ENCODE measurements at regions not wholly inside any gene's neighbourhood (a gene's known extent, or its start where the extent isn't known, plus 50 kb on each side); places are given as distances from the start of the nearest gene placed in this dataset.
A peak's percentile ranks its signal among the peaks of the same experiment; 100 is the strongest.

GRCh38 chr10:131746785-131747184, 154.0 kb upstream of the PPP2R2D start:
- H3K4me3 Mint-ChIP-seq: no peak overlapping the region
- H3K36me3 Mint-ChIP-seq: no peaks in the 10 kb centered on the region
- peaks cover 31 to 54% of the 10 kb centered on the region in 2 donors for H3K4me1 Mint-ChIP-seq
- DNase-seq: no peak
- no peak for ATAC-seq (replicated peaks)
- peaks cover 45 to 48% of the 10 kb centered on the region in 2 donors for H3K27me3 Mint-ChIP-seq
- H3K9me3 Mint-ChIP-seq: no peaks in the 10 kb centered on the region
- no peak overlapping the region for H3K27ac Mint-ChIP-seq

DNA sequence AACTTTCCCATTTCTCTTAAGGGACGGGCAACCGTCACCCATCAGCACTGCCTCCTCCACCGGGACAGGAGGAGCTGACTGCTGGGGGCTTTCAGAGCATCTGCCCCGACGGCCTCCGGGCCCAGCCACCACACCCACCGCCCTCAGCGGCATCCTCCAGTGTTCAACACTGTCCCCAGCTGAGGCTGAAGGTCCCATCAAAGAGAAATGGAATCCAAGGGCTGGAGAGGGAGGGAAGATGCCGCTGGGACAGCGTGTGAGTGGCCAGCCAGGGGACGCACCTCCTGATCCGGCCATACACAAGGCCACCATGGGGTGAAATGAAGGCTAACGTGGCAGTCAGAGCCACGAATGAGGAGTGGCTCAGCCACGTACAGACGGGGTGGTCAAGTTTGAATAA, 153.6 kb upstream of the PPP2R2D start:
- no peak overlapping the region for H3K4me3 Mint-ChIP-seq
- H3K36me3 Mint-ChIP-seq: no peaks in the 10 kb centered on the region
- H3K27me3 Mint-ChIP-seq: peaks cover 45 to 48% of the 10 kb centered on the region in 2 donors
- H3K4me1 Mint-ChIP-seq: peaks cover 29 to 49% of the 10 kb centered on the region in 2 donors
- ATAC-seq (replicated peaks) (no peak), DNase-seq (no peak)
- H3K27ac Mint-ChIP-seq: no peak overlapping the region
- H3K9me3 Mint-ChIP-seq: no peaks in the 10 kb centered on the region

GRCh38 chr10:131747791-131748190, 153.0 kb upstream of the PPP2R2D start:
- H3K27me3 Mint-ChIP-seq: peaks cover 45 to 48% of the 10 kb centered on the region in 2 donors
- H3K4me1 Mint-ChIP-seq: peaks cover 27 to 44% of the 10 kb centered on the region in 2 donors
- ATAC-seq (replicated peaks) (no peak), DNase-seq (no peak)
- no peaks in the 10 kb centered on the region for H3K9me3 Mint-ChIP-seq
- no peaks in the 10 kb centered on the region for H3K36me3 Mint-ChIP-seq
- no peak overlapping the region for H3K4me3 Mint-ChIP-seq
- no peak overlapping the region for H3K27ac Mint-ChIP-seq

DNA sequence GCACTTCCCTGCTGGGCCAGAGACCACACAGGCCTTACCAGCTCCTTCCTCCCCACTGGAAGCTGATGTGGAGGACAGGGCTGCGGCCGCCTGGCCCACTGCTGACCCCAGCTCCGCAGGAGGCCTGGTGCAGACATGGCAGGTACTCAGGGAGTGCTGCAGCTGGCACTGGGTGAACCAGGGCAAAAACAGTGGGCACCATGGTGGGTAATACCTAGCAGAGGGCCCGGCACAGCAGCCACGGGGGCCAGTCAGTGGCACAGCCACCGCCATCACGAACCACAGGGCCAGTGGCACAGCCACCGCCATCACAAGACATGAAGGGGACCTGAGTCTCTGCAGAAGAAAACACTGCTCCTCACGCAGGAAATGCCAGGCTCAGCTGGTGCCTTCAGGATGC, 152.6 kb upstream of the PPP2R2D start:
- Mint-ChIP-seq H3K27me3 (peaks cover 45 to 48% of the 10 kb centered on the region in 2 donors), H3K27ac (no peak overlapping the region), H3K4me3 (no peak overlapping the region), H3K9me3 (no peaks in the 10 kb centered on the region), H3K4me1 (peaks cover 27 to 40% of the 10 kb centered on the region in 2 donors), H3K36me3 (no peaks in the 10 kb centered on the region)
- DNase-seq (no peak), ATAC-seq (replicated peaks) (no peak)

GRCh38 chr10:131748831-131749766, 151.7 kb upstream of the PPP2R2D start:
- H3K27me3 Mint-ChIP-seq: peaks cover 41 to 42% of the 10 kb centered on the region in 2 donors
- DNase-seq: no peak
- peak overlapping the region in 1 of 2 donors; percentile 1 for H3K4me3 Mint-ChIP-seq
- H3K36me3 Mint-ChIP-seq: no peaks in the 10 kb centered on the region
- H3K4me1 Mint-ChIP-seq: peaks cover 18 to 31% of the 10 kb centered on the region in 2 donors
- peaks cover 0 to under 1% of the 10 kb centered on the region in 2 donors for H3K9me3 Mint-ChIP-seq
- H3K27ac Mint-ChIP-seq: no peak overlapping the region
- ATAC-seq (replicated peaks): no peak

DNA sequence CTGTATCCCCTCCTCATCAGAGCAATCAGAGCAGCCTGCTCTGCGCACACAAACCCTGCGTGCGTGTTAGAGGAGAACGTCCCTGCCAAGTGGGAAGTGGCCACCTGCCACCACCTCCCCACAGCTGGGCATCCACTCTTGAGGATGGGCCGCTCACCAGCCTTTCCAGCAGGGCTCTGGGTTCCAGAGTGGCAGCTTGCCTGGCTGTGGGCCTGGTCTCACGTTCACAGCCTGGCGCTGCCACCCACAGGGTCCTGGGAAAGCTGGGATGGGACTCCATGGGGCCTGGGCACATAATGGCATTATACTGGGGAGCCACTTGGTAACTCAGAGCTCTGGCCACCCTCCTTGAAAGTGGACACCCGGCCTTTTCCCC, 151.1 kb upstream of the PPP2R2D start:
- no peak overlapping the region for H3K4me3 Mint-ChIP-seq
- peaks cover 17 to 24% of the 10 kb centered on the region in 2 donors for H3K4me1 Mint-ChIP-seq
- H3K27ac Mint-ChIP-seq: no peak overlapping the region
- DNase-seq: no peak
- no peak for ATAC-seq (replicated peaks)
- H3K27me3 Mint-ChIP-seq: peaks cover 34 to 36% of the 10 kb centered on the region in 2 donors
- H3K36me3 Mint-ChIP-seq: no peaks in the 10 kb centered on the region
- H3K9me3 Mint-ChIP-seq: peaks cover 0 to 3% of the 10 kb centered on the region in 2 donors

GRCh38 chr10:131750171-131750895, 150.5 kb upstream of the PPP2R2D start:
- Mint-ChIP-seq H3K4me3 (no peak overlapping the region), H3K4me1 (peaks cover 14 to 20% of the 10 kb centered on the region in 2 donors), H3K36me3 (no peaks in the 10 kb centered on the region), H3K27ac (no peak overlapping the region), H3K27me3 (peaks cover 28 to 30% of the 10 kb centered on the region in 2 donors), H3K9me3 (peaks cover 0 to 3% of the 10 kb centered on the region in 2 donors)
- DNase-seq (no peak), ATAC-seq (replicated peaks) (no peak)

DNA sequence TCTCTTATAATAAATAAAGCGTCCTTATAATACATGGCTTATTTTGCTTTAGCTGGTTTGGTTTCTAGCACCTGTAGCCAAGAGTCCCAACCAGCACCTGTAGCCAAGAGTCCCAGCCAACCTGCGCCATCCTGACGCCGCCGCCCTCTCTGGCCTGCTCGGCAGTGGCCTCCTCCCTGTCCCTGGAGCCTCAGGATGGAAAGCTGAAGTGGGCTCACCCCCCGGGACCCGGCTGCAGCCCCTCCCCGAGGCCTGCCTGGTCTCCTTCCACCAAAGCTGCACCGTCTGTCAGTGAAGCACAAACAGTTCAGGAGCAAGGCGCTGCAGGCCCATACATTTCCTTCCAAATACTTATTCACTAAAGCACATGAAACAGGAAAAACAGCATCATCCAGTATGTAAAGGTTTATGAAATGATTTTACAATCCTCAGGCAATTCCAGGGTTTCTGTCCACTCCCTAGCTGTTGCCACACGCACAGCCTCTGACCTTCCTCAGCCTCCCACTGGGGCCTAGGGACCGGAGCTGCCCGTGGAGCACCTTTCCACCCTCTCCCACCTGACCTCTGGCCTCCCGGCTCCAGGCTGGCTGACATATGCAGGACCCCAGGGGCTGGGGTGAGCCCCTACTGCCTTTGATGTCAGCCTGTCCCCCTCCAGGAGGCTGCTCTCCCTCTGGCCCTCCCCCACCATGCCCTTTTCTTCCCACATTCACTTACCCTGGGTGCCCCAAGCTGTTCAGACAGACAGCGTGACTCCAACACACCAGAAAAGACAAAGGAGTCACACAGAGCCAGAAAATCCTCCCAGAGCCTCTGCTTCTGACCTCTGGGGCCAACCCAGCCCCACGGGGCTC, 149.6 kb upstream of the PPP2R2D start:
- Mint-ChIP-seq H3K4me3 (no peak overlapping the region), H3K27ac (peak overlapping the region; percentile 16), H3K27me3 (peaks cover 20 to 21% of the 10 kb centered on the region in 2 donors), H3K36me3 (no peaks in the 10 kb centered on the region), H3K9me3 (peaks cover 0 to 3% of the 10 kb centered on the region in 2 donors), H3K4me1 (peaks cover 14 to 21% of the 10 kb centered on the region in 2 donors)
- DNase-seq (no peak), ATAC-seq (replicated peaks) (no peak)

DNA sequence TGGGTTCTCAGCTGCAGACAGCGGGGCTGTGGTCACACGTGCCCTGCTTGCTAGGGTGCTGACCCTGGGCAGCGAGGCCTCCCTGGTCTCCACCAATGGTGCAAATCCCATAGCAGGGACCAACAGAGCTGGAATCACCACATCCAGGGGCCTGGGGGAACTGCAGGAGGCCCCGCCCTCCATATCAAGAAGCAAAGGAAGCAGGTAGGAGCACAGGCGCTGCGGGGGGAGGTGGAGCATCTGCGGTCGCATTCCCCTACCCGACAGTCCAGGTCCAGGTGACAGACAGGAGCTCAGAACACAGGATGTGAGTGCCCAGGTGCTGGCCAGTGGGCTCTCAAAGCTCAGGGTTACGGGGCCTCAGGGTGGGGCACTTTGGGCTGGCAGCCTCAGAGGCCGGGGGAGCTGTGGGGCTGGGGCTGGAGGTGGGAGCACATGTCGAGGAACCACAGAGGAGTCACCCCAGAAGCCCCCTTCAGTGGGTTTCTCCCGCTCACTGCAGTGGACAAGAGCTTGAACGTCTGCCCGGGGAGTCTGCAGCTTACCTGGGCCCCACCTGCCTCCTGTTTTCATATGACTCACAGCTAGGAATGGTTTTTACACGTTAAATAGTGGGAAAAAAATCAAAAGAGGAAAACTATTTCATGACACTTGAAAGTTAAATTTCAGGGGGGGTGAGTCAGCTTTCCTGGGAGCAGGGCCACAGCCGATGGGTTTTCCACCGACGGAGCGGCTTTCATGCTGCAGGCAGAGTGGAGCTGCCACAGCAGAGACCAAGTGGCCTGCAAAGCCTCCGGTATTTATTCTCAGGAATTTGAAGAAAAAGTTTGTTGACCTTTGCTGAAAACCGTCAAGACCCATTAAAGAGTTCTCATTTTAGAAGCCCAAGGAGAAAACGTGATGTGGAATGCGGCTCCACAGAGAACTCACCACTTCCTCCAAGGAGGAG, 148.7 kb upstream of the PPP2R2D start:
- ATAC-seq (replicated peaks): no peak
- Mint-ChIP-seq H3K4me3 (no peak overlapping the region), H3K27me3 (peaks cover 16 to 19% of the 10 kb centered on the region in 2 donors), H3K27ac (no peak overlapping the region), H3K36me3 (no peaks in the 10 kb centered on the region), H3K9me3 (peaks cover 0 to 3% of the 10 kb centered on the region in 2 donors), H3K4me1 (peaks cover 12 to 23% of the 10 kb centered on the region in 2 donors)
- DNase-seq: no peak

DNA sequence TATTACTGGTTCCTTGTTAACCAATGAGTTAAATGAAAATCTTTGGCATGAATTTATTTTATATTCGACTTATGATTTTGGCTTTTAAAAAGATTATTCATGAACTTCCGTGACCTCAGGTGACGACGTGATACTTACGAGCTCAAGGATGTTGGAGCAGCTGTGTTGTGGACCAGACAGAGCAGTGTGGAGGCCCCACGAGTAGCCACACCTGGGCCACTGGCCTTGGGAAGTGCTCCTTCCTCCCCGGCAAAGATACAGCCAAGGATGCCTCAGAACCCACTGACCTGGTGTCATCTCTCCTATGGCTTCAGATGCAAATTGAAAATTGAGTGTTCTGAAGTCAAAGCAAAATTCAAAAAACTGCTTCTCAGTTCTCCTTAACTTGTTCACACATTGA, 147.5 kb upstream of the PPP2R2D start:
- ATAC-seq (replicated peaks): no peak
- Mint-ChIP-seq H3K4me3 (no peak overlapping the region), H3K27ac (no peak overlapping the region), H3K4me1 (peaks cover 10 to 20% of the 10 kb centered on the region in 2 donors), H3K9me3 (peaks cover 0 to 3% of the 10 kb centered on the region in 2 donors), H3K27me3 (peaks cover 10 to 11% of the 10 kb centered on the region in 2 donors), H3K36me3 (no peaks in the 10 kb centered on the region)
- DNase-seq: no peak

DNA sequence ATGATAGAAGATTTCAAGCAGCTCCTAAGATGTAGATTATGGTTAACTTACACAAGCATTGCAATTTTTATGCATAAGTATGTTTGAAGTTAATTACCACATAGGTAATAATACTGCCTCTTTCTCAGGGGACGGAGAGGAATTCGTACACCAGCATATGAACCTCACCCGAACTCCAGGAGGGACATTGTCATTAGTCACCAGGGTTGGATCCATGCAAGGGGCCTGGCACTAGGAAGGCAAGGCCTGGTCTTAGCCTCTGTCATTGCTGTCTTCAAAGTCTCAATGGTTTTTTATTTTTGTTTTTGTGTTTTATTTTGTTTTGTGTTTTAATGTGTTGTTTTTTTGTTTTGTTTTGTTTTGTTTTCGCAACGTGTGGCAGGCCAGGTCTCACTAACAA, 145.6 kb upstream of the PPP2R2D start:
- no peak overlapping the region for H3K27ac Mint-ChIP-seq
- no peak overlapping the region for H3K4me3 Mint-ChIP-seq
- peaks cover 0 to 1% of the 10 kb centered on the region in 2 donors for H3K36me3 Mint-ChIP-seq
- H3K27me3 Mint-ChIP-seq: peaks cover 6% of the 10 kb centered on the region in 2 donors
- H3K9me3 Mint-ChIP-seq: peaks cover 0 to 3% of the 10 kb centered on the region in 2 donors
- DNase-seq (no peak), ATAC-seq (replicated peaks) (no peak)
- peaks cover 7 to 14% of the 10 kb centered on the region in 2 donors for H3K4me1 Mint-ChIP-seq

GRCh38 chr10:131757285-131758058, 143.3 kb upstream of the PPP2R2D start:
- peaks cover 7 to 9% of the 10 kb centered on the region in 2 donors for H3K9me3 Mint-ChIP-seq
- no peak overlapping the region for H3K4me3 Mint-ChIP-seq
- no peak overlapping the region for H3K27ac Mint-ChIP-seq
- peaks cover 11 to 13% of the 10 kb centered on the region in 2 donors for H3K27me3 Mint-ChIP-seq
- ATAC-seq (replicated peaks): no peak
- H3K4me1 Mint-ChIP-seq: peaks cover 18 to 31% of the 10 kb centered on the region in 2 donors
- no peak for DNase-seq
- H3K36me3 Mint-ChIP-seq: peaks cover 6 to 7% of the 10 kb centered on the region in 2 donors
